Glutamatergic neuron (in vitro differentiated cells): ENCODE measurements at regions not wholly inside any gene's neighbourhood (a gene's known extent, or its start where the extent isn't known, plus 50 kb on each side); places are given as distances from the start of the nearest gene placed in this dataset.
A peak's percentile ranks its signal among the peaks of the same experiment; 100 is the strongest.

ENCODE experiments used
- DNase-seq: peaks from one replicate; pipeline ENCODE4 v3.0.0; 2022
- H3K27ac Mint-ChIP-seq: one replicate; pipeline ENCODE4 v1.8.0; 2020; ENCODE audit warnings: mild to moderate bottlenecking, mixed read lengths, inconsistent platforms; ENCODE audit not compliant: unreplicated experiment
- H3K27me3 Mint-ChIP-seq: one replicate; pipeline ENCODE4 v1.8.0; 2020; ENCODE audit warnings: mild to moderate bottlenecking, moderate library complexity, mixed read lengths, inconsistent platforms; ENCODE audit not compliant: unreplicated experiment
- H3K36me3 Mint-ChIP-seq: one replicate; pipeline ENCODE4 v1.8.0; 2020; ENCODE audit warnings: mild to moderate bottlenecking, mixed read lengths, inconsistent platforms; ENCODE audit not compliant: unreplicated experiment
- H3K4me1 Mint-ChIP-seq: one replicate; pipeline ENCODE4 v1.8.0; 2020; ENCODE audit warnings: mild to moderate bottlenecking, low read depth, mixed read lengths, inconsistent platforms; ENCODE audit not compliant: unreplicated experiment
- H3K4me3 Mint-ChIP-seq: one replicate; pipeline ENCODE4 v1.8.0; 2020; ENCODE audit warnings: mild to moderate bottlenecking, mixed read lengths, inconsistent platforms; ENCODE audit not compliant: unreplicated experiment
- H3K9me3 Mint-ChIP-seq: one replicate; pipeline ENCODE4 v1.8.0; 2020; ENCODE audit warnings: mild to moderate bottlenecking, moderate library complexity, mixed read lengths, inconsistent platforms; ENCODE audit not compliant: unreplicated experiment
- CTCF ChIP-seq: fragments of 200-600 bp; sonication (generic); IDR thresholded peaks from one replicate; pipeline ENCODE4 v1.5.0; 2021; ENCODE audit not compliant: partially characterized antibody, unreplicated experiment

- H3K9me3 Mint-ChIP-seq, result no peaks in the 10 kb centered on the region
- peaks cover 4% of the 10 kb centered on the region for H3K27me3 Mint-ChIP-seq
- no peaks in the 10 kb centered on the region for H3K4me1 Mint-ChIP-seq
- no peak overlapping the region for H3K27ac Mint-ChIP-seq
- peak; percentile 20 for DNase-seq
- H3K4me3 Mint-ChIP-seq, result no peak overlapping the region
- H3K36me3 Mint-ChIP-seq, result no peaks in the 10 kb centered on the region
- peak; percentile 15 for TF ChIP-seq CTCF
Measured at GRCh38 chrX:40298572-40299479, 201.1 kb upstream of the BCOR start.

GRCh38 chrX:40298069-40298468, 200.3 kb upstream of the BCOR start:
- H3K36me3 Mint-ChIP-seq, result no peaks in the 10 kb centered on the region
- H3K27me3 Mint-ChIP-seq, result peaks cover 4% of the 10 kb centered on the region
- H3K27ac Mint-ChIP-seq, result no peak overlapping the region
- DNase-seq, result no peak
- TF ChIP-seq CTCF, result no peak
- no peaks in the 10 kb centered on the region for H3K9me3 Mint-ChIP-seq
- H3K4me1 Mint-ChIP-seq, result no peaks in the 10 kb centered on the region
- H3K4me3 Mint-ChIP-seq, result no peak overlapping the region

- no peak for DNase-seq
- Mint-ChIP-seq H3K36me3 (no peaks in the 10 kb centered on the region), H3K9me3 (no peaks in the 10 kb centered on the region), H3K27me3 (no peaks in the 10 kb centered on the region), H3K27ac (no peak overlapping the region), H3K4me3 (no peak overlapping the region), H3K4me1 (peaks cover 2% of the 10 kb centered on the region)
- TF ChIP-seq CTCF, result no peak
Measured at GRCh38 chrX:40291553-40291952, 193.8 kb upstream of the BCOR start.

GRCh38 chrX:40290517-40290916, 192.8 kb upstream of the BCOR start:
- DNase-seq, result no peak
- H3K4me1 Mint-ChIP-seq, result peaks cover 2% of the 10 kb centered on the region
- H3K27ac Mint-ChIP-seq, result peak overlapping the region; percentile 39
- no peaks in the 10 kb centered on the region for H3K9me3 Mint-ChIP-seq
- no peaks in the 10 kb centered on the region for H3K36me3 Mint-ChIP-seq
- H3K4me3 Mint-ChIP-seq, result no peak overlapping the region
- TF ChIP-seq CTCF, result no peak
- H3K27me3 Mint-ChIP-seq, result no peaks in the 10 kb centered on the region

GRCh38 chrX:40285876-40286275, 188.1 kb upstream of the BCOR start:
- no peaks in the 10 kb centered on the region for H3K27me3 Mint-ChIP-seq
- H3K4me3 Mint-ChIP-seq, result no peak overlapping the region
- no peak for TF ChIP-seq CTCF
- H3K27ac Mint-ChIP-seq, result no peak overlapping the region
- DNase-seq, result no peak
- no peaks in the 10 kb centered on the region for H3K9me3 Mint-ChIP-seq
- H3K4me1 Mint-ChIP-seq, result peaks cover 2% of the 10 kb centered on the region
- peaks cover 4% of the 10 kb centered on the region for H3K36me3 Mint-ChIP-seq
